Activated CD4-positive, CD25-positive, alpha-beta regulatory T cell treated with anti-CD3 and anti-CD28 coated beads, Interleukin-2, amount 50 U/mL, for 72 hours (primary cell): ENCODE measurements at regions not wholly inside any gene's neighbourhood (a gene's known extent, or its start where the extent isn't known, plus 50 kb on each side); places are given as distances from the start of the nearest gene placed in this dataset.

Experiments
- DNase-seq: peaks from one replicate; pipeline ENCODE4 v3.0.0; 2021

DNA sequence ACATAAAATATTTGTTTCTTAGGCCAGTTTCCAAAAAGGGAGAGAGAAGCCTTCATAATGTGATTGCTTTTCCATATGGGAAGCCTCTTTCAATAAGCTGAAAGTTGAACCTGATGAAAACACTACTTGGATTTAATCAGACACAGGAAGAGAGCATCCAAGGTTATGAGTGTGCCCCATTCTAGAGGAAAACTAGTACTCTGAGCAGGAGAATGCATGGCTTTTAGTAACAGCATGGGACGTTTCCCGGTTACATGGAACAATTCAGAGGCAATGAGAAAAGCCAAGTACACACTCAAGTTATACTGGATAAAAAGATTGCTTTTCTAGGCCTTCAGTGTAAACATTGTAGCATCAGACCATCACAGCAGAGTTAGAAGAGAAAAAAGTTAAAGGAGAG lies 315.8 kb downstream of the ZNF516 start:
- DNase-seq: no peak

DNA sequence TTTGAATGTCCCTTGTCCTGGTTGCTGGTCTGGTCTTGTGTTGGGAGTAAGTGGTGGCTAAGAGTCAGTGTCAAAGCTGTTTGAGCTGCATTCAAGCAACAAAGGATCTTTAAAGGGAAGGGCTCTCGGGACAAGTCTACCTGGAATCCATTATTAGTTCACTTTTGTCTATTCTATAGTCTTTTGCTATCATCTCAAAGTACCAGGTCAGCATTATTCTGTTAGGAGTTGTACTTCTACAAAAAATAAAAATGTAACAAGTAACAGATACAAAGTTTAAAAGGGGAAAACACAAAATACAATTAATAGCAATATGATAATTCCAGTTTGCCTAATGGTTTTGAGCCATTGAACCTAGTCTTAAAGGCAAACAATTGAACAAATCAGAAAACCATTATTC lies 317.9 kb downstream of the ZNF516 start:
- no peak for DNase-seq

DNA sequence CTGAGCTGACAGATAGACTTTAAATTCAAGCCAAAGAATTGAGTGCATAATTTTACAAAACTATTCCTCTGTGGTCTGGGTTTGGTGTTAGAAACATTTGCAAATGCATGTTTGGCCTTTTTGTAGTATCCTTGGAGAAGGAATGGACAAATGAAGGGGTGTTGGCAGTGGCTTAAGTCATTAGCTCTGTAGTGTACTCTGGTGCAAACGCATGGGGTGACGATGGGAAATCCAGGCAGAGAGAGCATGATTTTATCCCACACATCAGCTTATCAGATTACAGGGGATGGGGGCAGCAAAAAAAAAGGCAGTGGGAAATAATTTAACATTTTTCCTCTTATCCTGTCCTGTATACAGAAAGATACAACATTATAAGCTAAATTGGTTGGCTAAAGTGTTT lies 320.6 kb downstream of the ZNF516 start:
- no peak for DNase-seq

DNA sequence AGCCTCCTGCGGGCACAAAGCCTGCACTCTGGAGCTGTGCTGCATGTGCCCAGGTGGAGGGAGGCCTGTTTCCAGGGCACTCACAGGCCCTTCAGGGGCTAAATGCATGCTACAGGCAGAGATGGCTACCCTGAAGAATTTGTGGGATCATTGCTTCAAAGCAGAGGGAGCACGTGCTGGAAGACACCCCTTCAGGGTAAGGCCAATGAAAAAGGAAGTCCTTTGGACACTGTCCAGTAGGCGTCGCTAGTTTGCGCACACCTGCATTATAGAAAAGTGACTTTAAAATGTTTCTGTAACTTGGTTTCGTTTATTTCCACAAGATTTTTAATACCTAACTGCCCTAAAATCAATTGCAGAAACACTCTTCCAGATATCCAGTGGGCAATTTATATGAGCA lies 325.3 kb downstream of the ZNF516 start:
- DNase-seq: no peak

DNA sequence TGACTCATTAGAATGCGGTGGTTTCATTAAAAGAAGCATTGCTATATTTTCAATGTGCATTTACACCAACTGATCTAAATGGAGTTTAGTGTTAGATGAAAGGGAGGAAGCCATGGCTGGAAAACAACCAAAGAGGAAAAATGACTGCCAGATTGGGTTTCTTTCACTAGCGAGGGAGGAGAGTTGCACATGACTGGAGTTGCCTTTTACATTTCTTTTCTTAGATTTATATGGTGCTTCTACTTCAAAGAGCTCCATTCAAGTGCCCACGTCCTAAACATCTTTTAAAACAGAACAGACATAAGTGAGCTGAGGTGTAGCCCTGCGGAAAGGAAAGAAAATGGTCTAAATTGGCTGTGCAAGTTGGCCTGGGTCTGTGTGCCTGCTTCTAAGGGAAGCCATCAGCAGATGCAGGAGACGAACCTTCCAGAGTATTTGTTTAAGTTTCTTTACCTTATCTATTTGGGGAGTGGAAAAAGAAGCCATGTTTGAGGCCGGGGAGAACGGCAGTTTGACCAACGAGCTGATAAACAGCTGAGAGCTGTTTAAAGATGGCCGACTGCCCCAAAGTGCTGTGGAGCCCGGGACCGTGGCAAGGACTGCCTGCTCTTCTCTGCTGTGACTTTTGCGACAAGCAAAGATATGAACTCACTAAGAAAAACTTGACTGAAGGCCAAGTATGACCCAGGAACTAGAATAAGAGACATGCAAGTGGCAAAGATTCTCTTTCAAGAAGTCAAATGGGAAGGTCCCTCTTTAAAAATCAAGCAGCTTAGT lies 327.0 kb downstream of the ZNF516 start:
- no peak for DNase-seq

DNA sequence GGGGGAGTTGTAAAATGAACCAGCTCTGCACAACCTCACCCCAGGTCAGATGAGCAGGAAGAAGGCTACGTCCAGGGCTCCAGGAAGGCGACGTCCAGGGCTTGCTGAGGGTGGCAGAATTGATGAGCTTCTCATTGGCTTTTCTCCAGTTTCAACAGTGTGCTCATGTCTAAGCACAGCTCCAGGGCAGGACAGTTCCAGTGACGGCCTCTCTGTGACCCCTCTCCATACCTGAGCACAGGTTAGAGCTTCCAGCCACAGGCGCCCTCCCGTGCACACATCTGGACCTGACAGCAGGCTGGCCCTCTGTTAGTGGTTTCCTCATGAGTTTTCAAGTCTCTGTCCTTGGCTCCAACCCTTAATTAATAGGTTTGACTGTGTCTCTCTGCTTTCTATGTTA lies 327.6 kb downstream of the ZNF516 start:
- DNase-seq: no peak

DNA sequence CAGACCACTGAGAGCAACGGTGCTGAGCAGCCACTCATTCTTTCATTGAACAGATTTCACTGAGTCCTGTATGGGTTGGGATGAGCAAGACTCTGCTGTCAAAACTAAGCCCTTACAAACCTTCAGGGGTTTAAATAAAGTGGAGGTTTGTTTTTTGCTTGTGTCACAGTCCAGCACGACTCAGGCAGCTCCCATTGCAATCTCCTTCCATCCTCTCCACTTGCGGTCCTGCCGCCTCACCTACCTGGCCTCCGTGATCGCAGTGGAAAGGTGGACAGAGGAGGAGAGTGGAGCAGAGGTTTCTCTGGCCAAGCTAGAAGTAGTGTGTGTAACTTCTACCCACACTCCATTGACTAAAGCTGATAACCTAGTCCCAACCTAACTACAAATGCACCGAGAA lies 332.2 kb downstream of the ZNF516 start:
- DNase-seq: no peak

DNA sequence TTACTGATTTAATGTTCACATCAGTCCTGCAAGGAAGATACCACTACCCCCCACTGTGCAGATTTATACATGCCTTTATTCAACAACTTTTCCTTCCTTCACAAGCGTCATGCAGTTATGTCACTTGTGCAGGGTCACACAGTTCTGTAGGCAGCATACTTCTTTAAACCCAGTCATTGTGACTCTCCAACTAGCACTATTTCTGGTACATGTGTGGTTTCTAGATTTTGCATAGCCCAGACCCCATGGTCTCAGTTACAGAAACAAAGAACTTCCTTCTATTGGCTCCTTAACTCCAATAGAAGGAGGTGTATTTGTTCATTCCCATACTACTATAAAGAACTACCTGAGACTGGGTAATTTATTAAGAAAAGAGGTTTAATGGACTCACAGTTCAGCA lies 333.1 kb downstream of the ZNF516 start:
- no peak for DNase-seq

DNA sequence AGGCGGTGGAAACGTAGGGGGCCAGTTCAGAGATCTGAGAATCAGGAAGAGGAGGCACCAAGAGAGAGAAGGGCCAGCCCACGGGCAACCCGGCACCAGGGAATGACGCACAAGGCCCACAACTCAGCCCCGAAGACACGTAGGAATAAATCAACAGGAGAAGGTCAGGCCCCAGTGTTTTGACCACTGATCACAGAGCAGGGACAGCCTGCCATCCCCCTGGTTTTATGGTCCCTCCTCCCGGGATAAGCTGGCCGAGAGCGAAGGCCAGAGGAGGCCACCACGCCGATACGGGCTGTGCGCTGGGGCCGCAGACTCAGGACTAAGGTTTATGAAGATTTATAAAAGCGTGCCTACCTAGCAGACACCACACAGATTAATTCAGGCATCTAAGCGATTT lies 341.4 kb downstream of the ZNF516 start:
- no peak for DNase-seq

DNA sequence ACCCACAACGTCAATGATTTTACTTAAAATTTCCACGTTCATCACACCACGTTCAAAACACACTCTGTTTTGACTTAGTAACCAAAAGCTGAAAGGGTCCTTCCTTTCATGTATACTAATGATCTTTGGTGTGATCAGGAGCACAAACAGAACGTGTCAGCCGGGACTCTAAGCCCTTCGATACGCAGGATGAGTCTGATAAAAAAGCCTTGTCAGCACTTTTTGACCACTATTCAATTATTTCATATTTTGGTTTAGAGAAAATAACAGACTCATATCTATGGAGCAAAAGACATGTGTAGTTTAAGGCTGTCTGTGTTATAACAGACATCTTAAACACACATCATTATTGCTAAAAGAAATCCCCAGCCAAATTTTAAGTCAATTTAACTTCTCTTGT lies 345.3 kb downstream of the ZNF516 start:
- DNase-seq: no peak

DNA sequence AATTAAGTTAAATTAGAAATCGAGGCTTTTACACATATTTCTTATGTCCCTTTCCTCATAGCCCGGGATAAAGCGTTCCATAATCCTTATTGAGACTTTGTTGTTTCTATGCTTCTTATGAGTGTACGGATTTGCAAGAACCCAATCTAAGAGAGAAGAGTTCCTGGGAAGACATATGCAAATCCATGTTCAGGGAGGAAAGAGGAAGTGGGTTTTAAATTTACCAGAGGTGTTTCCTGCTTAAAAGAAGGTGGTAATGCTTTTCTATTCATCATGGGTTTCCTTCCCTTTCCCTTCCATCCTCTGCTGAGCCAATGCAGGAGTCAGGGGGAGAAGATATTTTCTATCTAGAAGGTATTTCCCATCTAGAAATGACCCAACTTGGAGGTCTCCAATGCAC lies 345.8 kb downstream of the ZNF516 start:
- no peak for DNase-seq

DNA sequence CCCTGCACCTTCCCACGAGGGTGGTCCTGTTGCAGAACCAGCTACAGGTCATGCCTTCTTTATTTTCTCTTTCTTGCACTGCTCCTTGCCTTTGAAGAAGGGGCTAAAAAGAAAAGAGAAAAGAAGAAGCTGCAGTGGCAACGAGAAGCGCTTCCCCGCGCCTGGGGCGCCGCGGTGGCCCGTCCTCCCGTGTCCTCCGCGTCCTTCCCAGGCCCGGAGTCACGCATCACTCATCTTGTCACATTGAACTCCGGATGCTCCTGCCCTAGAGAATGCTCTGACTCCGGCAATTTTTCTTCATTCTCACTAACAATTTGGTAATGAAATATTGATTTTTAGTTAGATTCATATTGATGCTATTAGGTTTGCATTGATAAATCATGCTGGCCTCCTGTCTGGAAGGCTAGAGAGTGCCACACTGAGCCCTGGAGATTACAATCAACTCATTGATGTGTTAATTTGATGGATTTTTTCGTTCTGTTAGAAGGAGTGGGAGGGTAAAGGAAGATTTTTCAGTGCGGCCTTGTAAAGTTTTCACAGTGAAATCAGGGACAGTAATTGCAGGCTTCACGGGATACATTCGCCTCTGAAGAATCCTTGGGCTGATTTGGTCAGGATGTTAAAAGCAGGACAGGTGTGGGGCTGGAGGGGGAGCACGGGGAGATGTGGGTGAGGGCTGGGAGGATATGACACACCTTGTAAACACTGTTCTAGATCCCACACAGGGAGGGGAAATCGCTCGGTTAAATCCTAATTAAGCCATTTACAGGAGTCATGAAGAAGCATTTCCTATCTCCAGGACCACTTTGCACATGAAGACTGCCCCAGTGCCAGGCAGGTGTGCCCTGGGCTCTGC lies 349.3 kb downstream of the ZNF516 start:
- DNase-seq: no peak

DNA sequence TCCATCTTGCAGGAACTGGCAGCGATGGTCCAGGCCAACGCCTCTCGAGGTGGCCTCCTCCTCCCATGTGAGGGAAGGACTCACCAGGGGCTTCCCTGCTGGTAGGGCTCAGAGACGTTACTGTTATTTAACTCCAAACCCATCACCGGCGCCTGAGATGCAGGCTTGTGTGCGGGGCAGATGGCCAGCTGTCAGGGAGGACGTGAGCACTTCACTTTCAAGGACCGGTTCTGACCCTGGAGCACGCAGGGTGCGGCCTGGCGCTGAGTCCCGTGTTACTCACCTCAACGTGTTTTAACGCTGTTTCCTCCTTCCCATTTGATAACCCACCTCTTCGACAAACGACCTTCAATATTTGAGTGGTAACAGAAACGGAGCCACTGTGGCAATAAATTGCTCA lies 350.2 kb downstream of the ZNF516 start:
- DNase-seq: no peak

DNA sequence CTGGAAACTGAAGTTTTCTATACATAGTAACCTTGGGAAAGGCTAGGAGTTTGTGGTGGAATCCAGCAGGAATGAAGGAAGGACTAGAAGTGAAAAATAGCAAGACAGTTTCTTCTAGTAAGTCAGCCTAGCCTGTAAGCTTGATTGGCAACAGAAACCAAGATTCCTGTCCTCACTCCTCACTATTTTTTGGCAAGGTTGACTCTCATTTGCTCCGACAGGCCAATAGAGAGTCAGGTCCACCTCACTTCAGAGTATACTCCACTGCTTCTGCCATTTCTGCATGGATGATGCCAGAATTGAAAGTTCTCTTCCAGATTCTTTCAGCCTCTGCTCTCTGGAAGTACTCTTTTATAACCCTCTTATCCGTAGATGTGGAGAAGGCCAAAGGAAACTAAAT lies 352.4 kb downstream of the ZNF516 start:
- no peak for DNase-seq

DNA sequence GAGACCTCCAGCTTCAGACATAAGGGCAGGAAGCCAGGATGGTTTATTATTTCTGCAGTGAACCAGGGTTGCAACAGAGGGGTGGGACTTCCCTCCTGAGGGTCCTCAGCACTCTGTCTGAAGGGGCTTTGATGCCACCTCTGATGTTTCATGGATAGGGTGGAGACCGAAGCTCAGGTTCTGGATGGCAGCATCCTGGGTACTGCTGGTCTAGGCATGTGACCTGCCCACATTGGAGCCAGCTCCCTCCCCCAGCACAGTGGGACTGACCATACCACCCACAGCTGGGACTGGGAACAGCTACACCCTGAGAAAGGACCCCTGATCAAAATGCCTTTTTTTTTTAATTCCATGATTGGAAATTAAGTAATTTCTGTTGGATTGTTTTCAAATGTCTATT lies 355.2 kb downstream of the ZNF516 start:
- DNase-seq: no peak

DNA sequence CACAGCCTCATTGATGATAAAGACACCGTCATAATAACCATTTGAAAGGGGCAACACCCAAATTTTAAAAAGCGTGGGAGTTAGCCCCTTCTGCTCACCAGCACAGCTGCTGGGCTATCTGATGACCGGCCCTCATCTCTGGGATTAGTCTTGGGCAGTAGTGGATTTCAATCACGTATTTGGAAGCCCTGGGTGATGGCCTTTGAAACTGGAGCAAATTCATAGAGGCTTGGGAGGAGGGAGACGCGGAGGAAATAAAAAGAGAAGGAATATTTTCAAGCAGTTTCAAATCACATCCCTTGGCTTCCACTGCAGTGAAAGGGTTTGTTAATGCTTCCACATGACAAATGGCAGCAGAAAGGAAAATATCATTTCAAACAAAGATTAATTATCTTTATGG lies 357.8 kb downstream of the ZNF516 start:
- DNase-seq: no peak

DNA sequence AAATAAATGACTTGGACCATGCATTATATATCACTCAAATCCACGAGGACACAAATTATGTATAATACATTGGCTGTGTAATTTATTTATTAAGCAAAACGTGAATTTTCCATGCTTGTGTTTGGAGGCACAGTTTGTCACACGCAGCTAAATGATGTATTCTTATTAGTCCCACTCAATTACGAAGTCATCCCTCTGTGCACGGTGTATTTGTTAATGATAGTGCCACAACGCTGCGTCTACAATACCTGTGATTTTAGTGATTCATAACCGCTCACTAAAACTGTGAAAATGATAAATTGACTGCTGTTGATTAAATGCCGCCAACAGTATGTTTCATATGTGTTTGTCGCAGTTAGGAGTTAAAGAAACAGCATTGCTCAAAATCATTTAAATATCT lies 358.3 kb downstream of the ZNF516 start:
- DNase-seq: no peak

DNA sequence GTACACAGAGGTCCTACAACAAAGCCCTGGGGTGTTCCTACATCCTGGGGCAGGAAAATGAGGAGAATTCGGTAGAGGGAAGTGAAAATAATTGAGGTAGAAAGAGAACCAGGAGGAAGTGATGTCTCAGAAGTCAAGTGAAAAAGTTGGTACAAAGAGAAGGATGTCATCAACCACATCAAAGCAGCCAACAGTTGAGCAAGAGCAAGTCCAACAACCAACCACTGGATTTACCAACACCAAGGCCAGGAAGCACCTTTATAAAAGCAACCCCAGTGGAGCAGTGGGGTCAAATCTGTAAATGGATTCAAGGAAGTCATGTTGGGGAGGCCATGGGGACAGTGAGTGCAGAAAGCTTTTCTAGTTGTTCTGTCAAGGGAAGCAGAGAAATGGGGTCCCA lies 360.4 kb downstream of the ZNF516 start:
- no peak for DNase-seq

DNA sequence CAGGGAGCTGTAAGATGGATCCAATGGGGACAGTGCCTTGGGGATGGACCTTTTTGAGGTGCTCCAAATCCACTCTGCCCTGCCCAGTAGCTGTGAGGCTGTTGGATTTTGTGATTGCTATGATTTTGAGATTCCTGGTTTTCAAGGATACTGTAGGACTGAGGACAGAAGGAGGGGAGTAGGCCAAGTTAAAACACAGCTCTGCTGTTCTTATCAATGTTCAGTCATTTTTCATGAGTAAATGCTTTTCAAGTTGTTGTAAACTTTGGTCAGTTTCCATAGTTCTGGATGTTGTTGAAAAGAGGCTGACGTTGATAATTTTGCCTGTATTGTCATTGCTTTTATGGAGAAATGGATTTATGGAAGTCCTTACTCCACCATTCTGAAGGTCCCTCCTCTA lies 361.2 kb downstream of the ZNF516 start:
- no peak for DNase-seq

DNA sequence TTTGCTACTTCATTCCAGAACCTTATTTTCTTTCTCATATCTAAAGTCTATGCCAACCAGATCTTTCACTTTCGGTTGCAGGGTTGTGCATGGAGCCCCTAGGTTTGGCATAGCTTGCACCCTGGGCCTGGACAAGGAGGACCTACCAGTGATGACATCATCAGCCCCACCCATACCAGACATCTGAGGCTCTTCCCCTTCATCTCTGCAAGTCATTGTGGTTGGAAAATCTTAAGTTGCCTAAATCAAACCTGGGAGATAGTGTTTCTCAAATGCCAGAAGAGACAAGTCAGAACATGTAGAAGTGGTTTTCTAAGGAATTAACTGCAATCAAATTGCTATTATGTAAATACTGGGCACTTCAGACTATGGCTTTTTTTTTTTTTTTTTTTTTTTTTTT lies 363.3 kb downstream of the ZNF516 start:
- no peak for DNase-seq

DNA sequence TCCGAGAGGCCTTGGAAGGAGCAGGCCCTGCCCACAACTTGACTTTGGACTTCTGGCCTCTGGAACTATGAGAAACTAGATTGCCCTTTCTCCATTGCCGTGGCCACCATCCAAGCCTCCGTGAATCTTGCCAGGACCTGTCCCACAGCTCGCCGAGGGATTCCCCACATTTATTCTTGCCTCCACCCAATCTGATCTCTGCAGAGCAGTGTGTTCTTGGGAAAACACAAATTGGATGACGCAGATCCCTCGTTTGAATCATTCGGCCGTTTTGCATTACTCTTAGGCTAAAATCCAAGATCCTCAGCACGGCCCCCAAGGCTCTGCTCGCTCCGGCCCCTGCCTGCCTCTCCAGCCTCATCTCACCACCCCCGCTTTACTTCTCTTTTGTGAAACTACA lies 364.2 kb downstream of the ZNF516 start:
- no peak for DNase-seq

DNA sequence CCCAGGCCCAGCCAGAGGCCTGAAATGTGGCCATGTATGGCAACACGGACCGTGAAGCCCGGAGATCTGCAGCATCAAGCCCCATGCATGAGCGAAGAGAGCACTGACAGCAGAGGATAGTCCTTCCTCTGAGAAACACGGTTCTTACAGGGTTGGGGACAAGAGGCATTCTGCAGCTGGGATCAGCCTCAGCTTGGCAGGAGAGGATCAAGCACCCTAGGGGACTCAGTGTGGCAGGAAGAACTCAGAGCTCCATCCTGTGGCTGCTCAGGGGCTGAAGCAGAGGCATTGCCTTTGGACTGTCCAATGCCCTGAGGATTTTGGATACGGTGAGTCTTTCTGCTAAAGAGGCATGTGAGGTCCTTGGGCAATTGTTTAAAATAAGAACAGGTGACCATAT lies 368.7 kb downstream of the ZNF516 start:
- no peak for DNase-seq

DNA sequence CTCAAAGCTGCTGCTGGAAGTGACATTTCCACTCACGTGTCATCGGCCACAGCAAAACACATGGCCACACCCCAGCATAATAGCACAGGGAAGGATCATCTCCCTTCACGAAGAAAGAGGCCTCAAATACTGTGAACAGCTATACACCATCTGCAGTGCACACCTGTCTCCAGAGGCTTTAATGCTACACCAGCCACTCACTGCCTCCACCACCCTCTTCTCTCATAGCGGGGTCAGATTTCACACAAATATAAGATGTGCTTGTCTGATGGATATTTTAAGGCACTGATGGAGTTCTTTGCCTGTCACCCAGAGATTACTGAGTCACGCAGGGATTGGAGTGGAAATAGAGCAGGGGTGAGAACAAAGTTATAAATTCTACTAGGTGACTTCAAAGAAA lies 374.0 kb downstream of the ZNF516 start:
- no peak for DNase-seq

DNA sequence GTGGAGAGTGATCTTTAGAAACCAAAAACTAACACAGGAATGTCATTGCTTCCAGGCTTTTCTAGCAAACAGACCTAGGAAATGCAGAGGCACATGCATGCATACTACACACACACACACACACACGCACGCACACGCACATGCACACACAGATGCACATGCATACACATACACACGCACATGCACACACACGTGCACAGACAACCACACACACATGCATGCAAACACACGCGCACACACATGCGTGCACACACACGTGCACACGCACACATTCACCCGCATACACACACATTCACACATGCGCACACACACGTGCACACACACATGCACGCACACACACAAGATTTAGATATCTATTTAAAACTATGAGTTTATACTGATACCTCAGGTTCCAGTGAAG lies 379.5 kb downstream of the ZNF516 start:
- no peak for DNase-seq

DNA sequence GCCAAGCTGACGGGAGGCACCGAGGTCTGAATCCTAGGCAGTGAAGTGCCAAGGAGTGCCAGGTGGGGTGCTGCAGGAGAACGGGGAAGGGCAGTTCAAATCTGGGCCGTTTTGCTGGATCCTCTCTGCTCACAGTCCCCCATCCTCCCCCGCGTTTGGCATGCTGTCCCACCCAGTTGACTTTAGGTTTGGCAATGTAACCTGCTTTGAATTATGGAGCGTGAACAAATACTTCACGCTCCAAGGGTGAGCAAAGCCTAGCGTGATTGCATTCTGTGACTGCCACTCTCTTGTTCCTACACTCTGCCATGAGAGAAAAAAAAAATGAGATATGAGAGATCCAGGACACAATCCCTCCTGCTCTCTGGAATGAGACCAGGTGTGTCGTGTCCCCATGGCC lies 381.9 kb downstream of the ZNF516 start:
- DNase-seq: no peak
